ENCODE measurements at regions not wholly inside any gene's neighbourhood (a gene's known extent, or its start where the extent isn't known, plus 50 kb on each side); places are given as distances from the start of the nearest gene placed in this dataset.

DNA sequence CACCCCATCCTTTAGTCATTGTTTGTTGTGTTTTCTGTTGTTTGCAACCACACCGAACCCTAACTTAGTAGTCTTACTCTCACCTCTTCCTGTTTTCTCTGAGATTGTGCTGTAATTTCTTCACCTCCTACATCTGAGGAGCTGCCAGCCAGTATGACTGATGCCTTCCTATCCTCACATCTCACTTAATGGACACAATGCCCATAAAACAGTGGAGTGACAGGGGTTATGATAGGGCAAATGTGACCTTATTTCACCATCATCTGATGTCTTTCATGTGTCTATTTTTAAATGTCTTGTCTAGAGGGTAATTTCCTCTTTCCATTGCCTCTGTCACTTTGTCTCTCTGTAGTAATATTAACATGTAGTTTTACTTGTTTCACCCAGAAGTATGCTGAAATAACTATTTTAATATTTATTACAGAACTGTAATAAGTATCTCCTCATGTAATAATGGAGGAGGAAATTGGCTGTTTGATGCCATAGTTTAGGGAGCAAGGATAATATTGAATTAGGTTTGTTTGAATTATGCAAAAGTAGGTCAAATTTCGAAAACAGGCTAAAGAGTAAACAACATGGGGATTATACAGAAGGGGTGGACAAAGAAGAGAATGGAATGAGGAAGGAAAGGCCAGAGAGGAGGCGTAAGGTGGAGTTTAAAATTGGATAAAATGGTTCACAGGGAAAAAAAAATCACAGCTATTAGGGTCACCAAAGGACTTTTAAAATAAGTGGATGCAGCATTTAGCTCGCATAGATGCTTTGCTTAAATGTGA lies 103.5 kb upstream of the SPRY2 start:
- TF ChIP-seq, protein P1, sequence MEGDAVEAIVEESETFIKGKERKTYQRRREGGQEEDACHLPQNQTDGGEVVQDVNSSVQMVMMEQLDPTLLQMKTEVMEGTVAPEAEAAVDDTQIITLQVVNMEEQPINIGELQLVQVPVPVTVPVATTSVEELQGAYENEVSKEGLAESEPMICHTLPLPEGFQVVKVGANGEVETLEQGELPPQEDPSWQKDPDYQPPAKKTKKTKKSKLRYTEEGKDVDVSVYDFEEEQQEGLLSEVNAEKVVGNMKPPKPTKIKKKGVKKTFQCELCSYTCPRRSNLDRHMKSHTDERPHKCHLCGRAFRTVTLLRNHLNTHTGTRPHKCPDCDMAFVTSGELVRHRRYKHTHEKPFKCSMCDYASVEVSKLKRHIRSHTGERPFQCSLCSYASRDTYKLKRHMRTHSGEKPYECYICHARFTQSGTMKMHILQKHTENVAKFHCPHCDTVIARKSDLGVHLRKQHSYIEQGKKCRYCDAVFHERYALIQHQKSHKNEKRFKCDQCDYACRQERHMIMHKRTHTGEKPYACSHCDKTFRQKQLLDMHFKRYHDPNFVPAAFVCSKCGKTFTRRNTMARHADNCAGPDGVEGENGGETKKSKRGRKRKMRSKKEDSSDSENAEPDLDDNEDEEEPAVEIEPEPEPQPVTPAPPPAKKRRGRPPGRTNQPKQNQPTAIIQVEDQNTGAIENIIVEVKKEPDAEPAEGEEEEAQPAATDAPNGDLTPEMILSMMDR (IDR thresholded peaks at IDR 0.05), result no peak
- TF ChIP-seq POLR2A (IDR thresholded peaks at IDR 0.05), result no peak
